Endothelial cell of umbilical vein (primary cell): ENCODE measurements at regions not wholly inside any gene's neighbourhood (a gene's known extent, or its start where the extent isn't known, plus 50 kb on each side); places are given as distances from the start of the nearest gene placed in this dataset.

Source experiments
- BruUV-seq: library from RNA; stranded (reverse); fragments of 400-500 nt; replicated peaks from 2 replicates; lab custom pipeline; 2021; lab: Mats Ljungman, UMichigan
- CTCF ChIA-PET: fragments of 300-600, 350-600 bp; sonication (Branson Sonifier 250); formaldehyde crosslinking; loops from one replicate; lab custom pipeline; 2021; ENCODE audit warnings: antibody characterized with exemption, inconsistent platforms; lab: Charles Lee
- POLR2A ChIA-PET: fragments of 300-600, 350-600 bp; sonication (Branson Sonifier 250); formaldehyde crosslinking; loops from one replicate; lab custom pipeline; 2021; ENCODE audit warnings: antibody characterized with exemption, inconsistent platforms; lab: Charles Lee
- DNase-seq: peaks from one replicate; pipeline ENCODE4 v3.0.0-alpha.2; 2011; ENCODE audit warnings: low read depth, low spot score
- FAIRE-seq: peaks from 2 replicates; lab custom pipeline; 2011; peaks lifted over from hg19 to GRCh38; lab: Jason Lieb, UNC
- H2AFZ ChIP-seq: 2 replicates; pipeline ENCODE4 v1.6.0; 2012; ENCODE audit warnings: low read depth, low read length, control low read depth, inconsistent platforms
- H3K27ac ChIP-seq: 2 replicates; pipeline ENCODE4 v1.5.1; 2011; ENCODE audit warnings: low read depth, mild to moderate bottlenecking, control low read depth, low read length, moderate library complexity; ENCODE audit not compliant: insufficient read depth
- H3K27me3 ChIP-seq, 2 experiments: 2 replicates each; pipeline versions ENCODE4 v1.6.0 to v1.6.1; 2011; ENCODE audit warnings: low read length in 2 of 2, mixed read lengths in 1 of 2; ENCODE audit not compliant: control insufficient read depth in 2 of 2, insufficient read depth in 2 of 2
- H3K36me3 ChIP-seq, 2 experiments: 2 replicates in 1 of 2; 3 replicates in 1 of 2; pipeline ENCODE4 v1.5.1; 2011; ENCODE audit warnings: low read length in 2 of 2, mild to moderate bottlenecking in 1 of 2, moderate library complexity in 1 of 2; ENCODE audit not compliant: control insufficient read depth in 2 of 2, insufficient read depth in 2 of 2; ENCODE audit errors: extremely low read depth in 1 of 2
- H3K4me1 ChIP-seq: 3 replicates; pipeline ENCODE4 v1.5.1; 2011; ENCODE audit warnings: mild to moderate bottlenecking, low read length; ENCODE audit not compliant: control insufficient read depth, insufficient read depth; ENCODE audit errors: extremely low read depth
- H3K4me2 ChIP-seq: 2 replicates; pipeline ENCODE4 v1.6.1; 2011; ENCODE audit warnings: low read length, control low read depth, mixed read lengths; ENCODE audit not compliant: insufficient read depth
- H3K4me3 ChIP-seq, 3 experiments: fragments of 200-600 bp in 1 of 3; sonication (generic), shearing (Covaris generic) in 1 of 3; replicated peaks in 1 of 3; 2 replicates each; pipeline ENCODE4 v1.5.1; 2011 to 2016; ENCODE audit warnings: control low read depth in 3 of 3, low read length in 3 of 3, mild to moderate bottlenecking in 2 of 3, inconsistent platforms in 1 of 3, low read depth in 1 of 3, moderate library complexity in 1 of 3; ENCODE audit not compliant: insufficient read depth in 1 of 3
- H3K79me2 ChIP-seq: 2 replicates; pipeline ENCODE4 v1.6.0; 2012; ENCODE audit warnings: low read length, inconsistent platforms; ENCODE audit not compliant: control insufficient read depth, insufficient read depth
- H3K9ac ChIP-seq: replicated peaks from 2 replicates; pipeline ENCODE3; 2011; ENCODE audit warnings: low read length, control low read depth; ENCODE audit not compliant: insufficient read depth; ENCODE audit errors: extremely low read depth
- H3K9me1 ChIP-seq: replicated peaks from 3 replicates; pipeline ENCODE4 v1.6.0; 2011; ENCODE audit warnings: mild to moderate bottlenecking, low read length; ENCODE audit not compliant: control insufficient read depth, insufficient read depth; ENCODE audit errors: extremely low read depth
- H3K9me3 ChIP-seq: replicated peaks from 2 replicates; pipeline ENCODE4 v1.5.1; 2012; ENCODE audit warnings: low read length, inconsistent platforms; ENCODE audit not compliant: control insufficient read depth, insufficient read depth
- H4K20me1 ChIP-seq: replicated peaks from 2 replicates; pipeline ENCODE3; 2011; ENCODE audit warnings: mild to moderate bottlenecking, low read length; ENCODE audit not compliant: control insufficient read depth, insufficient read depth; ENCODE audit errors: extremely low read depth
- EZH2 ChIP-seq: IDR thresholded peaks from 2 replicates; pipeline ENCODE4 v1.6.1; 2012; ENCODE audit warnings: borderline replicate concordance, low read depth, mild to moderate bottlenecking, moderate library complexity, low read length, inconsistent platforms; ENCODE audit not compliant: severe bottlenecking
- FOS ChIP-seq: IDR thresholded peaks from 2 replicates; pipeline ENCODE4 v1.6.1; 2011; ENCODE audit warnings: mild to moderate bottlenecking, low read length, moderate library complexity, borderline replicate concordance; ENCODE audit not compliant: insufficient read depth
- GATA2 ChIP-seq: IDR thresholded peaks from 2 replicates; pipeline ENCODE4 v1.7.0; 2011; ENCODE audit warnings: low read depth, mild to moderate bottlenecking, moderate library complexity, mixed read lengths, low read length; ENCODE audit not compliant: insufficient read length, insufficient read depth
- JUN ChIP-seq: IDR thresholded peaks from 2 replicates; pipeline ENCODE4 v1.6.1; 2011; ENCODE audit warnings: borderline replicate concordance, low read depth; ENCODE audit not compliant: insufficient read length, insufficient read depth
- MYC ChIP-seq: IDR thresholded peaks from one replicate; pipeline ENCODE4 v1.6.1; 2011; ENCODE audit warnings: mild to moderate bottlenecking, low read depth, low read length
- POLR2A ChIP-seq: IDR thresholded peaks from 2 replicates; pipeline ENCODE4 v1.6.1; 2012; ENCODE audit warnings: low read depth, mild to moderate bottlenecking, control low read depth, low read length
- POLR2AphosphoS5 ChIP-seq: IDR thresholded peaks from 2 replicates; pipeline ENCODE4 v1.6.1; 2012; ENCODE audit warnings: low read depth, mild to moderate bottlenecking, control low read depth, low read length, moderate library complexity; ENCODE audit not compliant: insufficient read depth
- dilution Hi-C: fragments of 300-500 bp; cut with MboI; formaldehyde crosslinking; loops from one replicate; pipeline ENCODE4 v1.15.0; 2019; ENCODE audit warnings: low sequenced_read_pairs; ENCODE audit not compliant: extremely low pct_ligation_motif_present
- intact Hi-C: fragments of 100-400 bp; cut with micrococcal nuclease; formaldehyde crosslinking; loops from one replicate; pipeline ENCODE4 v1.10.0; 2022
- TF ChIP-seq, protein P1 (sequence below): IDR thresholded peaks from 2 replicates; pipeline ENCODE4 v1.6.1; 2011; ENCODE audit not compliant: insufficient read depth, insufficient read length
- TF ChIP-seq, protein P2 (sequence below), 2 donors: IDR thresholded peaks; 1 replicate in 1 of 2; 2 replicates in 1 of 2; pipeline ENCODE4 v1.5.1; 2011; ENCODE audit warnings: low read length in 2 of 2, mild to moderate bottlenecking in 2 of 2, moderate library complexity in 2 of 2, control low read depth in 1 of 2, inconsistent platforms in 1 of 2, low read depth in 1 of 2; ENCODE audit not compliant: insufficient read depth in 1 of 2; ENCODE audit errors: extremely low read depth in 1 of 2

DNA sequence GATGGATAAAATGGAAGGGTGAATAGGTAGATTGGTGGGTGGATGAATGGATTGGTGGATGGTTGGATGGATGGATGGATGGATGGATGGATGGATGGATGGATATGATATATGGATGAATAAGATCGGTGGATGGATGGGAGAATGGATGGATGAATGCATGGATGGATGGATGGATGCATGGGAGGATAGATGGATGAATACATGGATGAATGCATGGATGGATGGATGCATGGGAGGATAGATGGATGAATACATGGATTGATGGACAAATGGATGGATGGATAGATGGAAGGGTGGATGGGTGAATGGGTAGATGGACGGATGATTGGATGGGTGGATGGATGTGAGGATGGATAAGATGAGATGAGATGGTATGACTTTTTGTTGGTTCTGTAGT lies 95.7 kb upstream of the DUSP22 start:
- intact Hi-C loops (no loop called here), dilution Hi-C loops (no loop called here)
- ChIA-PET CTCF (no interaction called here), POLR2A (no interaction called here)
- H3K4me2 ChIP-seq: no peak overlapping the region
- H3K9me3 ChIP-seq: no peaks in the 10 kb centered on the region
- no TSS peak for BruUV-seq
- FAIRE-seq (no peak), DNase-seq (no peak)
- H4K20me1 ChIP-seq: no peaks in the 10 kb centered on the region
- no peak overlapping the region for H2AFZ ChIP-seq
- no peak overlapping the region for H3K9ac ChIP-seq
- H3K4me1 ChIP-seq: no peaks in the 10 kb centered on the region
- H3K79me2 ChIP-seq: no peaks in the 10 kb centered on the region
- no peaks in the 10 kb centered on the region for H3K27me3 ChIP-seq
- no peak overlapping the region for H3K27ac ChIP-seq
- no peaks in the 10 kb centered on the region for H3K9me1 ChIP-seq
- TF ChIP-seq EZH2 (no peak), POLR2AphosphoS5 (no peak), JUN (no peak), MYC (no peak), POLR2A (no peak), FOS (no peak), GATA2 (no peak)
- TF ChIP-seq, protein P1, sequence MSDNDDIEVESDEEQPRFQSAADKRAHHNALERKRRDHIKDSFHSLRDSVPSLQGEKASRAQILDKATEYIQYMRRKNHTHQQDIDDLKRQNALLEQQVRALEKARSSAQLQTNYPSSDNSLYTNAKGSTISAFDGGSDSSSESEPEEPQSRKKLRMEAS: no peak
- TF ChIP-seq, protein P2, sequence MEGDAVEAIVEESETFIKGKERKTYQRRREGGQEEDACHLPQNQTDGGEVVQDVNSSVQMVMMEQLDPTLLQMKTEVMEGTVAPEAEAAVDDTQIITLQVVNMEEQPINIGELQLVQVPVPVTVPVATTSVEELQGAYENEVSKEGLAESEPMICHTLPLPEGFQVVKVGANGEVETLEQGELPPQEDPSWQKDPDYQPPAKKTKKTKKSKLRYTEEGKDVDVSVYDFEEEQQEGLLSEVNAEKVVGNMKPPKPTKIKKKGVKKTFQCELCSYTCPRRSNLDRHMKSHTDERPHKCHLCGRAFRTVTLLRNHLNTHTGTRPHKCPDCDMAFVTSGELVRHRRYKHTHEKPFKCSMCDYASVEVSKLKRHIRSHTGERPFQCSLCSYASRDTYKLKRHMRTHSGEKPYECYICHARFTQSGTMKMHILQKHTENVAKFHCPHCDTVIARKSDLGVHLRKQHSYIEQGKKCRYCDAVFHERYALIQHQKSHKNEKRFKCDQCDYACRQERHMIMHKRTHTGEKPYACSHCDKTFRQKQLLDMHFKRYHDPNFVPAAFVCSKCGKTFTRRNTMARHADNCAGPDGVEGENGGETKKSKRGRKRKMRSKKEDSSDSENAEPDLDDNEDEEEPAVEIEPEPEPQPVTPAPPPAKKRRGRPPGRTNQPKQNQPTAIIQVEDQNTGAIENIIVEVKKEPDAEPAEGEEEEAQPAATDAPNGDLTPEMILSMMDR (IDR thresholded peaks at IDR 0.05; ENCODE audit: extremely low read depth in 1 of 2, insufficient read depth in 1 of 2, low read depth in 1 of 2, low read length in 2 of 2): no peak
- H3K4me3 ChIP-seq: no peak overlapping the region
- H3K36me3 ChIP-seq: no peaks in the 10 kb centered on the region
